Activated CD4-positive, alpha-beta T cell treated with anti-CD3 and anti-CD28 coated beads, Interleukin-2, amount 10 ng/mL, durations not matched to agents 24 days and 14 days (primary cell): ENCODE measurements at regions not wholly inside any gene's neighbourhood (a gene's known extent, or its start where the extent isn't known, plus 50 kb on each side); places are given as distances from the start of the nearest gene placed in this dataset.
"Not testable (repeated sequence)": the region's sequence is repeated elsewhere in the genome, so short reads cannot be mapped to it uniquely, and the experiment has no call there.

Experiments
- DNase-seq: peaks from one replicate; pipeline ENCODE4 v3.0.0; 2022
- H3K27ac Mint-ChIP-seq: one replicate; pipeline ENCODE4 v1.8.0; 2022; ENCODE audit warnings: mild to moderate bottlenecking, mixed read lengths
- H3K27me3 Mint-ChIP-seq: one replicate; pipeline ENCODE4 v1.8.0; 2022; ENCODE audit warnings: mixed read lengths
- H3K36me3 Mint-ChIP-seq: one replicate; pipeline ENCODE4 v1.8.0; 2022; ENCODE audit warnings: low read depth, mild to moderate bottlenecking, mixed read lengths
- H3K4me1 Mint-ChIP-seq: one replicate; pipeline ENCODE4 v1.8.0; 2021; ENCODE audit warnings: mixed read lengths
- H3K4me3 Mint-ChIP-seq: one replicate; pipeline ENCODE4 v1.8.0; 2022; ENCODE audit warnings: mild to moderate bottlenecking, moderate library complexity, mixed read lengths
- H3K9me3 Mint-ChIP-seq: one replicate; pipeline ENCODE4 v1.8.0; 2021; ENCODE audit warnings: mixed read lengths
- intact Hi-C: fragments of 100-400 bp; cut with micrococcal nuclease; formaldehyde crosslinking; loops from one replicate; pipeline ENCODE4 v1.15.1; 2023

GRCh38 chr1:96469726-96470125, 251.9 kb upstream of the PTBP2 start:
- H3K27ac Mint-ChIP-seq, H3K4me3 Mint-ChIP-seq, H3K9me3 Mint-ChIP-seq, DNase-seq, H3K27me3 Mint-ChIP-seq, H3K4me1 Mint-ChIP-seq, H3K36me3 Mint-ChIP-seq, intact Hi-C loops: not testable (repeated sequence)

GRCh38 chr1:96472471-96472870, 249.1 kb upstream of the PTBP2 start:
- Mint-ChIP-seq H3K4me1 (no peaks in the 10 kb centered on the region), H3K9me3 (no peaks in the 10 kb centered on the region), H3K36me3 (no peaks in the 10 kb centered on the region), H3K4me3 (no peak overlapping the region), H3K27me3 (no peaks in the 10 kb centered on the region), H3K27ac (no peak overlapping the region)
- intact Hi-C loops, result no loop called here
- DNase-seq, result no peak

DNA sequence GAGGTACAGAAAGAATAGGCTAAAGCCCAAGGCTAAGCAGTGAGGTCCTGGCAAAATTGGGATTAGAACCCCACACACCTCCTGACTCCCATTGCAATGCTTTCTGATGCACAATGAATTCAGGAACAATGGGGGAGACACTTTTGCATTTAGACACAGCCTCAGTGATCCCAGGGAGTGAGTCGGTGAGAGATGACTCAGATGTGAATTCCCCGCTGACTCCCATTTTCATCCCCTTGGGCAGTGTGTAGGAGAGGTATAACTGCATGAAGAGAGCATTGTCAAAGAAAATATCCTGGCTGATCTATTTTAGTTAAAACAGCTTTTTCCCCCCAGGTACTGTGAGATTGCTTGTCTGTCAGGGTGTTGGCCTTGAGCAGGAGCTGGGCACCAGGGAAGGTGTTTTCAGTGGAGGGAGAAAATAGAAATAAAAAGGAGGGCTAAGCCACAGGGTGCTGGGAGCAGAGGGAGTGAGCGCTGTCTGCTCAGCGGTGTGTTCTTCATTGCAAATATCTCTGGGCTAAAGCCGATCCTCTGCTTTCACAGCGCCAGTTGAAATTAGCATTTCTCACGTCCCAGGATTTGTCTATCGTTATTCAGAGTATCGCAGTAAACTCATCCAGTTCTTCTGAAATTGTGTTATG, 247.7 kb upstream of the PTBP2 start:
- H3K4me3 Mint-ChIP-seq, result no peak overlapping the region
- H3K27me3 Mint-ChIP-seq, result no peaks in the 10 kb centered on the region
- H3K36me3 Mint-ChIP-seq, result no peaks in the 10 kb centered on the region
- H3K27ac Mint-ChIP-seq, result no peak overlapping the region
- no peaks in the 10 kb centered on the region for H3K4me1 Mint-ChIP-seq
- intact Hi-C loops, result no loop called here
- H3K9me3 Mint-ChIP-seq, result no peaks in the 10 kb centered on the region
- no peak for DNase-seq

- DNase-seq, result no peak
- H3K27me3 Mint-ChIP-seq, result no peaks in the 10 kb centered on the region
- no peaks in the 10 kb centered on the region for H3K36me3 Mint-ChIP-seq
- intact Hi-C loops, result no loop called here
- no peak overlapping the region for H3K4me3 Mint-ChIP-seq
- no peak overlapping the region for H3K27ac Mint-ChIP-seq
- H3K9me3 Mint-ChIP-seq, result no peaks in the 10 kb centered on the region
- no peaks in the 10 kb centered on the region for H3K4me1 Mint-ChIP-seq
Observed at GRCh38 chr1:96474985-96475743, 246.4 kb upstream of the PTBP2 start.

DNA sequence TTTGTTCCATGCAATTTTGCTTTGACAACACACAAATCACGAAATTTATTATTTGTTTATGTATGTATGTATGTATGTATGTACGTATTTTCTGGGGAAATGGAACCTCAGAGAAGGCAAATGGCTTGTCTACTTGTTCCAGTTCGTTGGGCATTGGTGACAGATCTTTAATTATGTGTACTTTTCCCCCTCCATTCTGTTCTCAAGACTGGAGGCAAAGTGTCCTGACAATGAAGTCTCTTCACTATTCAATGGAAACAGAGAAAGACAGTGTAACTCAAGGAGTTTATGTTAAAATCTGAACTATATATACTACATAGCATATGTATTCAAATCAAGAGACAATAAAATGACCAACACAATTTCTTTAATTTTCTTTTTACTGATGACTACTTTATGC, 245.7 kb upstream of the PTBP2 start:
- H3K36me3 Mint-ChIP-seq, result no peaks in the 10 kb centered on the region
- intact Hi-C loops, result no loop called here
- DNase-seq, result no peak
- no peaks in the 10 kb centered on the region for H3K9me3 Mint-ChIP-seq
- H3K27me3 Mint-ChIP-seq, result no peaks in the 10 kb centered on the region
- H3K4me1 Mint-ChIP-seq, result no peaks in the 10 kb centered on the region
- no peak overlapping the region for H3K4me3 Mint-ChIP-seq
- H3K27ac Mint-ChIP-seq, result no peak overlapping the region

GRCh38 chr1:96478228-96478627, 243.4 kb upstream of the PTBP2 start:
- Mint-ChIP-seq H3K27me3 (no peaks in the 10 kb centered on the region), H3K27ac (no peak overlapping the region), H3K36me3 (no peaks in the 10 kb centered on the region), H3K4me3 (no peak overlapping the region), H3K9me3 (no peaks in the 10 kb centered on the region), H3K4me1 (no peaks in the 10 kb centered on the region)
- DNase-seq, result no peak
- intact Hi-C loops, result no loop called here

GRCh38 chr1:96481409-96481808, 240.2 kb upstream of the PTBP2 start:
- Mint-ChIP-seq H3K4me3 (no peak overlapping the region), H3K27ac (no peak overlapping the region), H3K27me3 (no peaks in the 10 kb centered on the region), H3K9me3 (no peaks in the 10 kb centered on the region), H3K4me1 (no peaks in the 10 kb centered on the region), H3K36me3 (no peaks in the 10 kb centered on the region)
- no peak for DNase-seq
- intact Hi-C loops, result no loop called here

- Mint-ChIP-seq H3K27ac (no peak overlapping the region), H3K4me1 (no peaks in the 10 kb centered on the region), H3K27me3 (no peaks in the 10 kb centered on the region), H3K9me3 (no peaks in the 10 kb centered on the region), H3K4me3 (no peak overlapping the region), H3K36me3 (no peaks in the 10 kb centered on the region)
- DNase-seq, result no peak
- intact Hi-C loops, result no loop called here
Observed at GRCh38 chr1:96482616-96483015, 239.0 kb upstream of the PTBP2 start.

DNA sequence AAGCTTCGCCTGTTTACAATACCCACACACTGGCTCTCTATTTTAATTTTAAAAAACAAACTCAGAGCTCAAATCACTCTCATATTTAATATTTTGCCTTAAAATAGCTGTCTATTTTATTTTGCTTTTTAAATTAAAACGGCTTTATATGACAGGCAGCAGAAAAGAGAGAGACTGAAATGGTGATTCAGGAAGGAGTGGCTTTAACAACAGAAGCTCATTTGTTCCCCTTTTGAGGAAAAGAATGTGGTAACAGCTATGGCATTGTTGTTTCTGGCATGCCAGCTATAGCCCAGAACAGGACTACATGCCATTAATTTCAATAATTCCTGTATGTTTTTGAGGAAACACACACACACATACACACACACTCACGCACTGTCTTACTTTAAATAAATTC, 234.2 kb upstream of the PTBP2 start:
- H3K9me3 Mint-ChIP-seq, result no peaks in the 10 kb centered on the region
- no peak overlapping the region for H3K27ac Mint-ChIP-seq
- H3K27me3 Mint-ChIP-seq, result no peaks in the 10 kb centered on the region
- no peak overlapping the region for H3K4me3 Mint-ChIP-seq
- DNase-seq, result no peak
- H3K4me1 Mint-ChIP-seq, result no peaks in the 10 kb centered on the region
- intact Hi-C loops, result no loop called here
- no peaks in the 10 kb centered on the region for H3K36me3 Mint-ChIP-seq

DNA sequence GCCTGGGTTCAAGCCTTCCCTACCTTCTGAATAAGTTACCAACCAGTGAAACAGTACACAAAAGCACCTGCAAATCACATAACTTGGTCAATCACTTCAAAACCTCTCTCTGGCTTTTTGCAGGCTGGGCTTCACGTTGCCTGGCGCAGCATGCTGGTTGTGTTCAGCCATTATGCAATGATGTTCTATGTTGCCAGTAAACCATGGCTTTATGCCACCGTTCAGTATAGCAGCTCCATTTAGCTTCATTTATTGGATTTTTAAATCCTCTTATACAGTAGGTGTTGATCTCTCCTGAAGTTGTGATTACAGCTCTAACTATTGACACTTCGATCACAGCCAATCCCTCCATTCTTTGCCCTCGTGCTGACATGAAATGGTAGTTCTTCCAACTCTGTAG, 233.6 kb upstream of the PTBP2 start:
- intact Hi-C loops, result no loop called here
- no peak overlapping the region for H3K4me3 Mint-ChIP-seq
- no peaks in the 10 kb centered on the region for H3K27me3 Mint-ChIP-seq
- DNase-seq, result no peak
- no peaks in the 10 kb centered on the region for H3K9me3 Mint-ChIP-seq
- no peaks in the 10 kb centered on the region for H3K36me3 Mint-ChIP-seq
- H3K4me1 Mint-ChIP-seq, result no peaks in the 10 kb centered on the region
- H3K27ac Mint-ChIP-seq, result no peak overlapping the region

DNA sequence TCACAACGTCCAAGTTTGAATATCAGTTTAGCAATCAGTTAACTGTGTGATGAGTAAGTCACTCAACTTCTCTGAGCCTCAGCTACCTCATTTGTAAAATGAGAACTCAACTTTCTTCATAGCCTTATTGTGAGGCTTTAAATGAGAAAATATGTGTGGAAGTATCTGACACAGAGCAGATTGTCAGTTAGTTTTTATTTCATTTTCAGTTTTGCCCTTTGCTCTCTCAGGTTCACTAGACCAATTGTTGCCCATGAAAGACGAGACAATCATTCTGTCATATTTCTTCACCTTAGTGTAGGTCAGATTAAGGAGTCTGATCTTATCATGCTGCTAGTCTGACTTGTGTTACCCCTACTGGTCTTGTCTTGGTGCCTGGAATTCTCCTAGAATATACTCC, 232.8 kb upstream of the PTBP2 start:
- no peaks in the 10 kb centered on the region for H3K27me3 Mint-ChIP-seq
- no peak overlapping the region for H3K4me3 Mint-ChIP-seq
- intact Hi-C loops, result no loop called here
- H3K4me1 Mint-ChIP-seq, result no peaks in the 10 kb centered on the region
- H3K9me3 Mint-ChIP-seq, result no peaks in the 10 kb centered on the region
- no peaks in the 10 kb centered on the region for H3K36me3 Mint-ChIP-seq
- H3K27ac Mint-ChIP-seq, result no peak overlapping the region
- DNase-seq, result no peak

- DNase-seq, result no peak
- Mint-ChIP-seq H3K4me1 (no peaks in the 10 kb centered on the region), H3K27me3 (no peaks in the 10 kb centered on the region), H3K4me3 (no peak overlapping the region), H3K9me3 (no peaks in the 10 kb centered on the region), H3K36me3 (no peaks in the 10 kb centered on the region), H3K27ac (no peak overlapping the region)
- intact Hi-C loops, result no loop called here
Observed at GRCh38 chr1:96492236-96492635, 229.3 kb upstream of the PTBP2 start.

GRCh38 chr1:96498744-96499340, 222.7 kb upstream of the PTBP2 start:
- intact Hi-C loops, result no loop called here
- no peaks in the 10 kb centered on the region for H3K4me1 Mint-ChIP-seq
- no peaks in the 10 kb centered on the region for H3K27me3 Mint-ChIP-seq
- no peaks in the 10 kb centered on the region for H3K36me3 Mint-ChIP-seq
- no peaks in the 10 kb centered on the region for H3K9me3 Mint-ChIP-seq
- H3K4me3 Mint-ChIP-seq, result no peak overlapping the region
- no peak for DNase-seq
- no peak overlapping the region for H3K27ac Mint-ChIP-seq

DNA sequence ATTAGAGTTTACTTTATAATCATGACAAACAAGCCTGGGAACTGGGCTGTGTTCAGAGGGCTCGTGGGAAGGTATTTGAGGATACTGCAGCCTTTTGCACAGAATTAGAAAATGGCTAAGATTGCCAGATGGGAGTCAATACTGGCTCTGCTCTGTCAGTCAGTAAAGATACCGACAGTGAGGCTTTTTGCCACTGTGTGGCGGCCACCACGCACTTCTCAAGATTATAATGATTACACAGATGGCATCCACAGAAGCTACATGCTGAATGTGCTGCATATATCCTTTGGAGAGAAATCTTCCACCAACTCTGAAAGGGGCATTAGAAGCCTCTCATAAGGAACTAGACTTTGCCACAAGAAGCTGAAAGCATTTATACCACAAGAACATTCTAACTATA, 213.4 kb upstream of the PTBP2 start:
- DNase-seq, result no peak
- no peaks in the 10 kb centered on the region for H3K4me1 Mint-ChIP-seq
- intact Hi-C loops, result no loop called here
- no peaks in the 10 kb centered on the region for H3K27me3 Mint-ChIP-seq
- no peak overlapping the region for H3K27ac Mint-ChIP-seq
- no peak overlapping the region for H3K4me3 Mint-ChIP-seq
- no peaks in the 10 kb centered on the region for H3K36me3 Mint-ChIP-seq
- no peaks in the 10 kb centered on the region for H3K9me3 Mint-ChIP-seq
